Spleen (tissue), 11 donors: ENCODE measurements at regions not wholly inside any gene's neighbourhood (a gene's known extent, or its start where the extent isn't known, plus 50 kb on each side); places are given as distances from the start of the nearest gene placed in this dataset.

Experiments used
- DNase-seq: peaks from one replicate; pipeline ENCODE4 v3.0.0-alpha.2; 2020
- H3K27ac ChIP-seq, 8 donors: fragments of 200-600 bp; sonication (generic) in 7 of 8; 1 replicate in 4 of 8; 2 replicates in 4 of 8; pipeline versions ENCODE4 v1.5.0 to v1.8.0; 2016 to 2021; ENCODE audit warnings: inconsistent platforms in 4 of 8, mild to moderate bottlenecking in 4 of 8, moderate library complexity in 1 of 8
- H3K27me3 ChIP-seq, 7 donors: fragments of 200-600 bp; sonication (generic) in 6 of 7; replicated peaks in 1 of 7; 1 replicate in 4 of 7; 2 replicates in 3 of 7; pipeline versions ENCODE4 v1.5.0 to v1.8.0; 2016 to 2021; ENCODE audit warnings: inconsistent platforms in 3 of 7, mild to moderate bottlenecking in 1 of 7
- H3K36me3 ChIP-seq, 6 donors: fragments of 200-600 bp; sonication (generic) in 5 of 6; 1 replicate in 4 of 6; 2 replicates in 2 of 6; pipeline versions ENCODE4 v1.5.0 to v1.8.0; 2016 to 2021; ENCODE audit warnings: inconsistent platforms in 2 of 6
- H3K4me1 ChIP-seq, 6 donors: fragments of 200-600 bp; sonication (generic) in 5 of 6; 1 replicate in 3 of 6; 2 replicates in 3 of 6; pipeline versions ENCODE4 v1.5.0 to v1.8.0; 2016 to 2021; ENCODE audit warnings: inconsistent platforms in 3 of 6
- H3K4me3 ChIP-seq, 8 donors: fragments of 200-600 bp; sonication (generic) in 7 of 8; 1 replicate in 4 of 8; 2 replicates in 4 of 8; pipeline versions ENCODE4 v1.5.0 to v1.8.0; 2016 to 2021; ENCODE audit warnings: inconsistent platforms in 4 of 8, mild to moderate bottlenecking in 4 of 8, moderate library complexity in 2 of 8
- H3K9me3 ChIP-seq, 8 donors: fragments of 200-600 bp; sonication (generic) in 7 of 8; 1 replicate in 4 of 8; 2 replicates in 4 of 8; pipeline versions ENCODE4 v1.5.0 to v1.8.0; 2016 to 2021; ENCODE audit warnings: inconsistent platforms in 4 of 8
- POLR2A ChIP-seq, 3 donors: fragments of 450-650 bp; IDR thresholded peaks; one replicate each; pipeline ENCODE4 v1.5.1; 2017; ENCODE audit warnings: antibody characterized with exemption in 3 of 3, mild to moderate bottlenecking in 1 of 3
- POLR2AphosphoS5 ChIP-seq, 3 donors: sonication (generic); formaldehyde crosslinking; IDR thresholded peaks; one replicate each; pipeline ENCODE4 v1.5.1; 2017; ENCODE audit warnings: antibody characterized with exemption in 3 of 3
- WGBS, 5 donors: extraction: QIAGEN DNeasy Blood & Tissue Kit in 3 of 5; methylation state at CpG; one replicate each; pipeline versions ENCODE4 v1.1.5 to v1.1.7; 2013 to 2018; 5-methylcytosine and 5-hydroxymethylcytosine counted together
- intact Hi-C: fragments of 100-400 bp; cut with DNase I; formaldehyde crosslinking; loops from one replicate; pipeline ENCODE4 v1.15.0; 2023; ENCODE audit warnings: low total_unique reads
- TF ChIP-seq, protein P1 (sequence below), 11 experiments: fragments of 200-600 bp in 7 of 11; fragments of 450-650 bp in 4 of 11; sonication (generic) in 4 of 11; IDR thresholded peaks in 8 of 11; conservative IDR thresholded peaks in 3 of 11; 1 replicate in 7 of 11; 2 replicates in 4 of 11; pipeline versions ENCODE4 v1.4.0 to v1.8.0; 2016 to 2021; ENCODE audit warnings: antibody characterized with exemption in 11 of 11, inconsistent platforms in 4 of 11, mild to moderate bottlenecking in 1 of 11
- donor health status: healthy with polysubstance abuse.
- donor health status: DM: no; HTN: no; CAD: no; lungs with moderate emphysema.
- donor health status: DM: no; HTN: no; CAD: no.
- donor health status: Bipolar disorder and iron deficiency.
- donor health status: healthy.
- donor health status: DM: no; HTN: no; CAD: no.
- donor health status: DM: yes; HTN: yes; CAD: no.

DNA sequence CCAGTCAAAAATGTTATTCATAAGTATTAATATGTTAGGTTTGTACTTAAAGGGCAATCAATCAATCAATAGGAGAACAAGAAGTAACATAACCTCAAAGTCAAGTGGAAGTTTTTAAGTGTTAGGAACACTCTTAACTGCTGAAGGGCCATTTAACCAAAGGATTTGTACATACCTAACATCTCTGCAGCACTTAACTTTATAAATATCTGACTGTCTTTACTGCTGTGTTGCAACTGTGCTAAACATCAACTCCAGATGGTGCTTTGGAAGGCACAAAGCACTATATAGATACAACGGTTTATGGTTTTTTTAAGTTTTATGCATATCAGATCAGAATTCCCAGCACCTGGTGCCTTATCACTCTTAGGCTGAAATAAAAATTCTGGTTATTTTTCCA is 604.9 kb upstream of the PTGER4 start:
- Histone ChIP-seq H3K4me3 (no peak overlapping the region), H3K36me3 (no peaks in the 10 kb centered on the region), H3K9me3 (no peaks in the 10 kb centered on the region), H3K27ac (no peak overlapping the region), H3K4me1 (no peaks in the 10 kb centered on the region), H3K27me3 (no peaks in the 10 kb centered on the region)
- intact Hi-C loops = no loop called here
- TF ChIP-seq POLR2A (IDR thresholded peaks at IDR 0.05) (no peak), POLR2AphosphoS5 (IDR thresholded peaks at IDR 0.05) (no peak)
- TF ChIP-seq, protein P1, sequence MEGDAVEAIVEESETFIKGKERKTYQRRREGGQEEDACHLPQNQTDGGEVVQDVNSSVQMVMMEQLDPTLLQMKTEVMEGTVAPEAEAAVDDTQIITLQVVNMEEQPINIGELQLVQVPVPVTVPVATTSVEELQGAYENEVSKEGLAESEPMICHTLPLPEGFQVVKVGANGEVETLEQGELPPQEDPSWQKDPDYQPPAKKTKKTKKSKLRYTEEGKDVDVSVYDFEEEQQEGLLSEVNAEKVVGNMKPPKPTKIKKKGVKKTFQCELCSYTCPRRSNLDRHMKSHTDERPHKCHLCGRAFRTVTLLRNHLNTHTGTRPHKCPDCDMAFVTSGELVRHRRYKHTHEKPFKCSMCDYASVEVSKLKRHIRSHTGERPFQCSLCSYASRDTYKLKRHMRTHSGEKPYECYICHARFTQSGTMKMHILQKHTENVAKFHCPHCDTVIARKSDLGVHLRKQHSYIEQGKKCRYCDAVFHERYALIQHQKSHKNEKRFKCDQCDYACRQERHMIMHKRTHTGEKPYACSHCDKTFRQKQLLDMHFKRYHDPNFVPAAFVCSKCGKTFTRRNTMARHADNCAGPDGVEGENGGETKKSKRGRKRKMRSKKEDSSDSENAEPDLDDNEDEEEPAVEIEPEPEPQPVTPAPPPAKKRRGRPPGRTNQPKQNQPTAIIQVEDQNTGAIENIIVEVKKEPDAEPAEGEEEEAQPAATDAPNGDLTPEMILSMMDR (IDR thresholded peaks at IDR 0.05 in 8 of 11, conservative IDR thresholded peaks at IDR 0.05 in 3 of 11) = no peak
- 83 to 95% (median 88%) methylated on average over 1 of the region's 1 CpG for WGBS, 5 donors
- no peak for DNase-seq

DNA sequence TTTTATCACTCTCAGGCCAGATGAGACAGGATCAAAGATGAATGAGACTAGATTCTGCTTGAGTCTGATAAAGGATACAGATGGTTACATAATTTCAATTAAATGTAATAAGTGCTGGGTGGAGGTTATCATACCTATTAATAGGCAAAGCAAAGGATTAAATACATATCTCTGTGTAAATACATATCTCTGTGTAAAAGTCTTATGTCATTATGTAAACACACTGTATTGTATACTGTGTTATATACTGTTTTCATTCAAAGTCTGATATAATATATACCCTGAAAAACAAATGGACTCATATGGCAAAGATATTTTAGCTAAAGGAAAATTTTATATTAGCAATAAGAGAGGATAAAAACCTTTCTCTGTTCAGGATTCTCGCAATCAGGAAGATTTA is 605.8 kb upstream of the PTGER4 start:
- TF ChIP-seq, protein P1 (IDR thresholded peaks at IDR 0.05 in 8 of 11, conservative IDR thresholded peaks at IDR 0.05 in 3 of 11) = no peak
- no peak for TF ChIP-seq POLR2A (IDR thresholded peaks at IDR 0.05)
- TF ChIP-seq POLR2AphosphoS5 (IDR thresholded peaks at IDR 0.05) = no peak
- intact Hi-C loops = no loop called here
- Histone ChIP-seq H3K9me3 (no peaks in the 10 kb centered on the region), H3K4me1 (no peaks in the 10 kb centered on the region), H3K4me3 (no peak overlapping the region), H3K27me3 (no peaks in the 10 kb centered on the region), H3K27ac (no peak overlapping the region), H3K36me3 (no peaks in the 10 kb centered on the region)
- WGBS, 5 donors = 88 to 98% (median 95%) methylated on average over 1 of the region's 1 CpG
- no peak for DNase-seq

DNA sequence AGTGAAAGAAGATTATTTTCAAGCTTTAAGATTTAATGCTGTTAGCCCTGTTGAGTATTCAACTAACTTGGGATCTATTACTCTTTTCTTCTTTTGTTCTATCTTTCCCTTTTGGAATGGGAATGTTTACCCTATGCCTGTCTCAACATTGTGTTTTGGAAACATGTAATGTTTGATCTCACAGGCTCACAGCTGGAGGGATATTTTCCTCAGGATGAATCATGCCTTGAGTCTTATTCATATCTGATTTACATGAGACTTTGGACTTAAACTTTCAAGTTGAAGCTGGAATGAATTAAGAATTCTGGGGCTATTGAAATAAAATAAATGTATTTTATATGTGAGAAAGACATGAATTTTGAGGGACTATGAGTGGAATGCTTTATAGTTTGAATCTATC is 607.8 kb upstream of the PTGER4 start:
- Histone ChIP-seq H3K27ac (no peak overlapping the region), H3K36me3 (no peaks in the 10 kb centered on the region), H3K4me1 (no peaks in the 10 kb centered on the region), H3K27me3 (no peaks in the 10 kb centered on the region), H3K9me3 (no peaks in the 10 kb centered on the region), H3K4me3 (no peak overlapping the region)
- TF ChIP-seq POLR2AphosphoS5 (IDR thresholded peaks at IDR 0.05) (no peak), POLR2A (IDR thresholded peaks at IDR 0.05) (no peak)
- TF ChIP-seq, protein P1 (IDR thresholded peaks at IDR 0.05 in 8 of 11, conservative IDR thresholded peaks at IDR 0.05 in 3 of 11) = no peak
- no peak for DNase-seq
- intact Hi-C loops = no loop called here

DNA sequence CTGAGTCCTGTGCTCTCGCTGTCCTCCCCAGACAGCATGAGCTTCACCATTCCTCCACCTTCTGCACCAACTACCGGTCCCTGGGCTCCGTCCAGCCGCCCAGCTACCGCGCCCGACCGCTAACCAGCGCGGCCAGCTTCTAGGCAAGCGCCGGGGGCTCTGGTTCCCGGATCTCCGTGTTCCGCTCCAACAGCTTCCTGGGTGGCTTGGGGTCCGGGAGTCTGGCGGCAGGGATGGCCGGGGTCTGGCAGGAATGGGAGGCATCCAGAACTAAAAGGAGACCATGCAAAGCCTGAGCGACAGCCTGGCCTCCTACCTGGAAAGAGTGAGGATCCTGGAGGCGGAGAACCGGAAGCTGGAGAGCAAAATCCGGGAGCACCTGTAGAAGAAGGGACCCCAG is 613.1 kb upstream of the PTGER4 start:
- Histone ChIP-seq H3K4me3 (no peak overlapping the region), H3K27me3 (no peaks in the 10 kb centered on the region), H3K27ac (no peak overlapping the region), H3K4me1 (no peaks in the 10 kb centered on the region), H3K36me3 (no peaks in the 10 kb centered on the region), H3K9me3 (no peaks in the 10 kb centered on the region)
- TF ChIP-seq POLR2AphosphoS5 (IDR thresholded peaks at IDR 0.05) (no peak), POLR2A (IDR thresholded peaks at IDR 0.05) (no peak)
- TF ChIP-seq, protein P1 (IDR thresholded peaks at IDR 0.05 in 8 of 11, conservative IDR thresholded peaks at IDR 0.05 in 3 of 11) = no peak
- 94 to 97% (median 95%) methylated on average over 22 of the region's 22 CpGs for WGBS, 5 donors
- no peak for DNase-seq
- intact Hi-C loops = no loop called here
